HEK293 (cell line): ENCODE measurements at regions not wholly inside any gene's neighbourhood (a gene's known extent, or its start where the extent isn't known, plus 50 kb on each side); places are given as distances from the start of the nearest gene placed in this dataset.

Experiments used
- CTCF ChIA-PET: fragments of 350-600 bp; formaldehyde crosslinking; extraction: SDS; loops from one replicate; lab custom pipeline; 2021; ENCODE audit warnings: antibody characterized with exemption; lab: Yijun Ruan, JAX
- POLR2A ChIA-PET: fragments of 300-600 bp; formaldehyde crosslinking; extraction: SDS; loops from one replicate; lab custom pipeline; 2020; ENCODE audit warnings: antibody characterized with exemption, inconsistent platforms; lab: Yijun Ruan, JAX
- H3K27ac ChIP-seq: fragments of 200-500 bp; sonication (Bioruptor generic); 2 replicates; pipeline ENCODE4 v1.5.1; 2014; ENCODE audit warnings: low read depth, low read length, control low read depth, inconsistent platforms; ENCODE audit errors: extremely low read depth
- H3K36me3 ChIP-seq, 2 experiments: fragments of 200-500 bp in 1 of 2; sonication (Bioruptor generic) in 1 of 2; 1 replicate in 1 of 2; 2 replicates in 1 of 2; pipeline ENCODE4 v1.5.1; 2014 to 2017; ENCODE audit warnings: inconsistent platforms in 2 of 2, low read length in 2 of 2; ENCODE audit not compliant: control insufficient read depth in 2 of 2, insufficient read depth in 1 of 2
- H3K4me1 ChIP-seq: fragments of 200-500 bp; sonication (Bioruptor generic); 2 replicates; pipeline ENCODE4 v1.5.1; 2014; ENCODE audit warnings: mild to moderate bottlenecking, low read length, inconsistent platforms; ENCODE audit not compliant: control insufficient read depth, insufficient read depth
- H3K4me3 ChIP-seq: 2 replicates; pipeline ENCODE4 v1.5.1; 2011; ENCODE audit warnings: low read depth, mild to moderate bottlenecking, control low read depth, low read length, moderate library complexity
- H3K9me3 ChIP-seq: fragments of 200-500 bp; sonication (Bioruptor generic); 2 replicates; pipeline ENCODE4 v1.5.1; 2014; ENCODE audit warnings: low read depth, low read length, inconsistent platforms; ENCODE audit not compliant: control insufficient read depth, insufficient read depth
- BCL11A ChIP-seq: fragments of 450-650 bp; formaldehyde crosslinking; IDR thresholded peaks from 2 replicates; pipeline ENCODE4 v1.5.1; 2016; ENCODE audit warnings: low read depth, missing biosample characterization, missing genetic modification characterization
- ELK4 ChIP-seq: IDR thresholded peaks from 2 replicates; pipeline ENCODE4 v1.6.1; 2011; ENCODE audit warnings: mild to moderate bottlenecking, low read depth, low read length, borderline replicate concordance
- GFI1B ChIP-seq: fragments of 450-650 bp; formaldehyde crosslinking; IDR thresholded peaks from 2 replicates; pipeline ENCODE4 v1.5.1; 2016; ENCODE audit warnings: missing biosample characterization, missing genetic modification characterization
- HOXD13 ChIP-seq: sonication (generic); formaldehyde crosslinking; IDR thresholded peaks from 2 replicates; pipeline ENCODE4 v1.8.0; 2022; ENCODE audit warnings: missing genetic modification reagents, borderline replicate concordance
- IKZF3 ChIP-seq: fragments of 450-650 bp; IDR thresholded peaks from 2 replicates; pipeline ENCODE4 v1.5.0; 2018; ENCODE audit warnings: missing biosample characterization, mild to moderate bottlenecking, missing genetic modification characterization, moderate library complexity
- KLF7 ChIP-seq: fragments of 450-650 bp; formaldehyde crosslinking; IDR thresholded peaks from 2 replicates; pipeline ENCODE4 v1.5.1; 2016; ENCODE audit warnings: missing biosample characterization, missing genetic modification characterization, borderline replicate concordance
- MYNN ChIP-seq: fragments of 450-650 bp; formaldehyde crosslinking; IDR thresholded peaks from 2 replicates; pipeline ENCODE4 v1.5.1; 2016; ENCODE audit warnings: missing biosample characterization, missing genetic modification characterization, borderline replicate concordance
- PRDM1 ChIP-seq: fragments of 450-650 bp; formaldehyde crosslinking; IDR thresholded peaks from 2 replicates; pipeline ENCODE4; 2016; ENCODE audit warnings: missing biosample characterization, missing genetic modification characterization
- PRDM4 ChIP-seq: fragments of 450-650 bp; formaldehyde crosslinking; IDR thresholded peaks from 2 replicates; pipeline ENCODE4 v1.5.1; 2017; ENCODE audit warnings: missing biosample characterization, missing genetic modification characterization
- SALL2 ChIP-seq: fragments of 450-650 bp; formaldehyde crosslinking; IDR thresholded peaks from 2 replicates; pipeline ENCODE4 v1.5.0; 2017; ENCODE audit warnings: missing biosample characterization, mild to moderate bottlenecking, missing genetic modification characterization, borderline replicate concordance
- SCRT2 ChIP-seq: fragments of 450-650 bp; formaldehyde crosslinking; IDR thresholded peaks from 2 replicates; pipeline ENCODE4 v1.5.1; 2016; ENCODE audit warnings: missing biosample characterization, missing genetic modification characterization
- TRIM28 ChIP-seq: IDR thresholded peaks from 2 replicates; pipeline ENCODE4 v1.6.1; 2011; ENCODE audit warnings: low read length, control low read depth, borderline replicate concordance
- ZFP37 ChIP-seq: fragments of 450-650 bp; formaldehyde crosslinking; IDR thresholded peaks from 2 replicates; pipeline ENCODE4 v1.5.1; 2016; ENCODE audit warnings: missing biosample characterization, missing genetic modification characterization
- ZFP41 ChIP-seq: fragments of 450-650 bp; formaldehyde crosslinking; IDR thresholded peaks from 2 replicates; pipeline ENCODE4 v1.5.1; 2016; ENCODE audit warnings: missing biosample characterization, missing genetic modification characterization, borderline replicate concordance
- ZNF10 ChIP-seq: fragments of 450-650 bp; formaldehyde crosslinking; IDR thresholded peaks from 2 replicates; pipeline ENCODE4 v1.5.1; 2017; ENCODE audit warnings: missing biosample characterization, missing genetic modification characterization
- ZNF133 ChIP-seq: fragments of 450-650 bp; formaldehyde crosslinking; IDR thresholded peaks from 2 replicates; pipeline ENCODE4 v1.5.1; 2016; ENCODE audit warnings: missing biosample characterization, missing genetic modification characterization
- ZNF140 ChIP-seq: fragments of 450-650 bp; formaldehyde crosslinking; IDR thresholded peaks from 2 replicates; pipeline ENCODE4 v1.5.1; 2016; ENCODE audit warnings: missing biosample characterization, missing genetic modification characterization
- ZNF169 ChIP-seq: fragments of 450-650 bp; formaldehyde crosslinking; IDR thresholded peaks from 2 replicates; pipeline ENCODE4 v1.5.1; 2016; ENCODE audit warnings: missing biosample characterization, missing genetic modification characterization
- ZNF174 ChIP-seq: fragments of 450-650 bp; formaldehyde crosslinking; IDR thresholded peaks from 2 replicates; pipeline ENCODE4 v1.5.0; 2017; ENCODE audit warnings: missing biosample characterization, mild to moderate bottlenecking, missing genetic modification characterization
- ZNF23 ChIP-seq: fragments of 450-650 bp; formaldehyde crosslinking; IDR thresholded peaks from 2 replicates; pipeline ENCODE4 v1.5.1; 2016; ENCODE audit warnings: missing biosample characterization, missing genetic modification characterization, borderline replicate concordance
- ZNF274 ChIP-seq, 2 experiments: fragments of 200-500 bp in 1 of 2; fragments of 450-650 bp in 1 of 2; sonication (Bioruptor generic) in 1 of 2; formaldehyde crosslinking in 1 of 2; IDR thresholded peaks; 2 replicates each; pipeline versions ENCODE4 v1.5.1 to v1.6.1; 2014 to 2016; ENCODE audit warnings: borderline replicate concordance in 1 of 2, inconsistent platforms in 1 of 2, low read length in 1 of 2, missing biosample characterization in 1 of 2, missing genetic modification characterization in 1 of 2
- ZNF311 ChIP-seq: fragments of 450-650 bp; formaldehyde crosslinking; IDR thresholded peaks from 2 replicates; pipeline ENCODE4 v1.5.1; 2017; ENCODE audit warnings: missing biosample characterization, missing genetic modification characterization, borderline replicate concordance
- ZNF416 ChIP-seq: fragments of 450-650 bp; formaldehyde crosslinking; IDR thresholded peaks from 2 replicates; pipeline ENCODE4 v1.5.1; 2016; ENCODE audit warnings: missing biosample characterization, missing genetic modification characterization
- ZNF473 ChIP-seq: fragments of 450-650 bp; formaldehyde crosslinking; IDR thresholded peaks from 2 replicates; pipeline ENCODE4 v1.5.1; 2017; ENCODE audit warnings: missing biosample characterization, missing genetic modification characterization
- ZNF513 ChIP-seq: fragments of 450-650 bp; IDR thresholded peaks from 2 replicates; pipeline ENCODE4 v1.5.1; 2018; ENCODE audit warnings: missing biosample characterization, missing genetic modification characterization
- ZNF529 ChIP-seq: fragments of 450-650 bp; formaldehyde crosslinking; IDR thresholded peaks from 2 replicates; pipeline ENCODE4 v1.5.1; 2017; ENCODE audit warnings: missing genetic modification characterization, missing biosample characterization; ENCODE audit not compliant: insufficient replicate concordance
- ZNF544 ChIP-seq: fragments of 450-650 bp; formaldehyde crosslinking; IDR thresholded peaks from 2 replicates; pipeline ENCODE4 v1.5.0; 2017; ENCODE audit warnings: missing biosample characterization, missing genetic modification characterization
- ZNF558 ChIP-seq: fragments of 450-650 bp; formaldehyde crosslinking; IDR thresholded peaks from 2 replicates; pipeline ENCODE4 v1.5.1; 2016; ENCODE audit warnings: missing biosample characterization, missing genetic modification characterization
- ZNF585B ChIP-seq: fragments of 450-650 bp; formaldehyde crosslinking; IDR thresholded peaks from 2 replicates; pipeline ENCODE4 v1.5.1; 2016; ENCODE audit warnings: missing biosample characterization, missing genetic modification characterization
- ZNF600 ChIP-seq: fragments of 450-650 bp; formaldehyde crosslinking; IDR thresholded peaks from 2 replicates; pipeline ENCODE4 v1.5.1; 2016; ENCODE audit warnings: missing biosample characterization, missing genetic modification characterization
- ZNF777 ChIP-seq: fragments of 450-650 bp; formaldehyde crosslinking; IDR thresholded peaks from 2 replicates; pipeline ENCODE4 v1.5.1; 2017; ENCODE audit warnings: missing biosample characterization, missing genetic modification characterization, borderline replicate concordance

- TF ChIP-seq ZNF529 (tag by site-specific recombination) (no peak), KLF7 (tag by site-specific recombination) (no peak), ZNF10 (no peak), GFI1B (tag by site-specific recombination) (no peak), MYNN (tag by site-specific recombination) (no peak), HOXD13 (no peak), BCL11A (tag by site-specific recombination) (no peak), ZNF133 (tag by site-specific recombination) (no peak), ZNF140 (tag by site-specific recombination) (no peak), ZNF174 (no peak), ZNF544 (tag by site-specific recombination) (no peak), ZNF23 (tag by site-specific recombination) (no peak), SCRT2 (tag by site-specific recombination) (no peak), PRDM1 (no peak), TRIM28 (no peak), SALL2 (tag by site-specific recombination) (no peak), ZNF169 (tag by site-specific recombination) (no peak), ZNF416 (tag by site-specific recombination) (no peak), ZNF600 (tag by site-specific recombination) (no peak), PRDM4 (tag by site-specific recombination) (no peak)
- POLR2A ChIA-PET: no interaction called here
- Histone ChIP-seq H3K36me3 (no peaks in the 10 kb centered on the region), H3K4me3 (no peak overlapping the region), H3K27ac (no peak overlapping the region), H3K9me3 (no peaks in the 10 kb centered on the region; the same call in 1 of the 2 replicates), H3K4me1 (no peaks in the 10 kb centered on the region)
- CTCF ChIA-PET: interaction anchor here (0.6 kb wide), 1 partner anchor 11 kb away, joined by 4 read pairs; no protein-coding TSS in a partner anchor
Measured at GRCh38 chr3:869734-870133, 223.1 kb upstream of the CNTN6 start.

- no peak for TF ChIP-seq ZNF473 (tag by site-specific recombination)
- no peak for TF ChIP-seq IKZF3 (tag by site-specific recombination)
- Histone ChIP-seq H3K4me3 (no peak overlapping the region), H3K4me1 (no peaks in the 10 kb centered on the region), H3K9me3 (no peaks in the 10 kb centered on the region; the same call in 1 of the 2 replicates), H3K36me3 (no peaks in the 10 kb centered on the region), H3K27ac (no peak overlapping the region)
- POLR2A ChIA-PET: no interaction called here
- CTCF ChIA-PET: interaction anchor here (0.7 kb wide), 1 partner anchor 1283 kb away, joined by 3 read pairs; no protein-coding TSS in a partner anchor
Measured at GRCh38 chr3:871651-872050, 221.2 kb upstream of the CNTN6 start.

GRCh38 chr3:877001-877400 lies 215.8 kb upstream of the CNTN6 start:
- CTCF ChIA-PET: no interaction called here
- no peak overlapping the region for H3K4me3 ChIP-seq
- no peaks in the 10 kb centered on the region for H3K9me3 ChIP-seq
- TF ChIP-seq ZNF513 (tag by site-specific recombination) (no peak), ZNF274 (IDR thresholded peaks at IDR 0.05; ENCODE audit: low read length) (no peak), ZNF274 (tag by site-specific recombination; IDR thresholded peaks at IDR 0.05; ENCODE audit: borderline replicate concordance) (no peak), ZNF777 (tag by site-specific recombination) (no peak), ZNF585B (tag by site-specific recombination) (no peak), ZNF311 (tag by site-specific recombination) (no peak), ZNF558 (tag by site-specific recombination) (no peak), ELK4 (no peak), ZFP41 (tag by site-specific recombination) (no peak), ZFP37 (tag by site-specific recombination) (no peak)

More at GRCh38 chr3:877001-877400, 215.8 kb upstream of the CNTN6 start:
- POLR2A ChIA-PET: no interaction called here
- H3K36me3 ChIP-seq: no peaks in the 10 kb centered on the region
- H3K4me1 ChIP-seq: no peaks in the 10 kb centered on the region
- H3K27ac ChIP-seq: no peak overlapping the region
